SH-SY5Y (cell line): ENCODE measurements at regions not wholly inside any gene's neighbourhood (a gene's known extent, or its start where the extent isn't known, plus 50 kb on each side); places are given as distances from the start of the nearest gene placed in this dataset.

Experiments
- GATA2 ChIP-seq: IDR thresholded peaks from 2 replicates; pipeline ENCODE4 v1.6.1; 2011; ENCODE audit warnings: mild to moderate bottlenecking, low read depth, low read length
- GATA3 ChIP-seq: IDR thresholded peaks from 2 replicates; pipeline ENCODE4 v1.6.1; 2011; ENCODE audit warnings: low read depth, mild to moderate bottlenecking, low read length, moderate library complexity

DNA sequence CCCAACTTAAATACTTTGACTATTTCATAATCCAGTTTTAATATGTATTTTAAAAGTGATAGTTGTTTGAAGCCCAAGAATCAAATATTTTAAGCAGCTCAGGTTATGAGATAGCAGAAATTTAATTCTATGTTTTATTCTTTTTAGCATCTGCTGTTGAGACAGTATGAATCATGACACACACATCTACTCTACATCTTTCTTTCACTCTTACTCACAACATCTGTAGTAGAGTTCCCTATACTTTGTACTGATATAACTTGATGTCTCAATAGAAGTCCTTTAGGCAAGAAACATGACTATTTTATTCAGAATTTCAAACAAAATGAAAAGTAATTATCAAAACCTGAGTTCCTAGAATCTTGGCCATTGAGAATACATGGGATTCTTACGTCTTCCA, 187.9 kb upstream of the GNPDA2 start:
- TF ChIP-seq GATA3: no peak
- TF ChIP-seq GATA2: no peak
